GM21526 (cell line): ENCODE measurements at regions not wholly inside any gene's neighbourhood (a gene's known extent, or its start where the extent isn't known, plus 50 kb on each side); places are given as distances from the start of the nearest gene placed in this dataset.
A peak's percentile ranks its signal among the peaks of the same experiment; 100 is the strongest.
"Not testable (repeated sequence)": the region's sequence is repeated elsewhere in the genome, so short reads cannot be mapped to it uniquely, and the experiment has no call there.

Source experiments
- ATAC-seq: cut with Tn5 transposase; IDR thresholded peaks from one replicate; pipeline ENCODE4 v1.9.1; 2021; ENCODE audit warnings: moderate library complexity; ENCODE audit not compliant: unreplicated experiment, low FRiP score

DNA sequence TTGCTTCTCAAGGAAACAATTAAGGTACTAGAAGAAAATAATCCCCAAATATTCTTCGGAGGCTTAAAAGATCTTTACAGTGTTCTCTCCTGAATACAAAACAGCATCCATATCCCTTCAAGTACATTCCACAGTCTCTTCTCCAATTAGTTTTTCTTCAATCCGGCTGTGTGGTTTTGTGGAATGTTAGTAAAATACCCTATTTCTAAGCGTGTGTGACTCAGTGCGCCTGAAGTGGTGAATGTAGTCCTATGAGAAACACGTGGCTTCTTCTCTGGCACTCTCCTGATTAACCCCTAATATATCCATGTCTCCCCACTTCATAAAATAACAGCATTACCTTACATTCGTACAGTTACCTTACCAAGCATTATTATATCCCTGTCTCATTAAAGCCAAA is 570.2 kb downstream of the ARL4A start:
- no peak for ATAC-seq

DNA sequence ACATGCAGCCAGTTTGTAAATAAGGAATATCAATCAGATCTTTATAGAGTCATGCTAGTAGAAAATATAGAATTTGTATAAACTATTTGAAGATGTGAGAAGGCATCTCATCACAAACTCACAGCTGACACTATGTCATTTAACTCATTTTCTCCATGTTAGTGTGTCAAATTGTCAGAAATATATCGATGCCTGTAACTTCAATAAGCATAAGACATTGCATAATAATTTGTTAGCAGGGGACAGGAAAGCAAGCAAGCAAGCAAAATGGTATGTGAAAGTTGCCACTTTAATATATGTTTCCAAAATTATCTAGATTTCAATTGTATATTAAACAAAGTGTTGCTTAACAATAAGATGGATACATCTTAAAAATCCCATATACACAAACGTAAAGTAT is 571.0 kb downstream of the ARL4A start:
- no peak for ATAC-seq

DNA sequence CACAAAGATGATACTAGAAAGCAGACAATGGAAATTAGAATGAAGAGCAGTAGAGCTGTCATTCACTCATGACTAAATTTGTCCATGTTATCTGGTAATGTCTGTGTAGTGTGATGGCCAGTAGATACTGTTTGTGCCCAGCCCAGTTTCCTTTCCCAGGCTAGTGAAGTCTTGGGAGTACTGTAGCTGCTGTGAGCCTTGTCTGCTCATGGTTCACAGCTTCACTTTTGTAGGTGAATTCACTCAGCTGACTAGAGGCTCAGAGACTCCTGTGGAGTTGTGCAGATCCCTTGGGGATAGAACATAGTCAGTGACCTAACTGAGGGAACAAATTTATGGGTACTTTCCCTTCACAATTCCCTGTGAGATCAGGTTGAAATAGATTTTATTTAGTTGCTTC is 572.5 kb downstream of the ARL4A start:
- no peak for ATAC-seq

DNA sequence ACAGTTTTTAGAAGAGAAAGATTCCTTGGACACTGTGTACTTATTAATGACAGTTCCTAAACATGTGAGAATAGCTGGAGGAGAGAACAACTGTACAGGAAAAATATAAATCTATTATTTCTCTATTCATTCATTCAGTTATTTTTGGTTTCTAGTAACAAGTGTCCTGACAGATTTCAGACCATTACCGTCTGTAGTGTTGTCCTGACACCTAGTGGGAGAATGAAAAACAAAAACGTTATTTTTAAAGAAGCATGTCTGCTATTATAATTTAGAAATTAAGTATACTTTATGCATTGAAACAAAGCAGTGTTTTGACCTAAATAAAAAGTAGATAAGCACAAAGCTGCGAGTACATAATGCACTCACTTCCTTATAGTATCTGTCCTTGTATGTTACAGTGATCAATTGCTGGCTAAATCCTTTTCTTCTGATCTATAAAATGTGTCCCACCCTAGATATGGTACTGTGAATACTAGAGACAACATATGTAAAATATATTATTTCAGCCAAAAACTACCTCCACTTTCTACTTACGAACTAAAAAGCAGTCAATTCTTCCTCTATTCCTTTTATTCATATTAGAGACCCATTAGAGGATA is 575.6 kb downstream of the ARL4A start:
- peak; percentile 57 for ATAC-seq

DNA sequence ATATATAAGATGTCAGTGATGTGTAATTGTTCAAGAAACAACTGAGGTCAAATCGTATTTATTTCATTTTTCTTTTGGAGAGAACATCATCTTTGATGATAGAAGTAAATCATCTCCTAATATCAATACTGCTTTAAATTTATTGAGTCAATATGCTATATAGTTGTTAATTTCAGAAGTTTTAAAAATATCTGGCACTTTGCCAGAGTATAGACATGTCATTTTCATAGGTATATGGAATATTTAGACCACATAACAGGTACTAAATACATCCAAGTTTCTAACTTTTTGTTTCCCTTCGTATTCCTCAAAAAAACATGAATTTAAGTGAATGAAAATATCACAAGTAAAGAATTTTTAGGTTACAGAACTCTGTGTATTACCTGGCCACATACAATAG is 577.8 kb downstream of the ARL4A start:
- ATAC-seq: no peak

DNA sequence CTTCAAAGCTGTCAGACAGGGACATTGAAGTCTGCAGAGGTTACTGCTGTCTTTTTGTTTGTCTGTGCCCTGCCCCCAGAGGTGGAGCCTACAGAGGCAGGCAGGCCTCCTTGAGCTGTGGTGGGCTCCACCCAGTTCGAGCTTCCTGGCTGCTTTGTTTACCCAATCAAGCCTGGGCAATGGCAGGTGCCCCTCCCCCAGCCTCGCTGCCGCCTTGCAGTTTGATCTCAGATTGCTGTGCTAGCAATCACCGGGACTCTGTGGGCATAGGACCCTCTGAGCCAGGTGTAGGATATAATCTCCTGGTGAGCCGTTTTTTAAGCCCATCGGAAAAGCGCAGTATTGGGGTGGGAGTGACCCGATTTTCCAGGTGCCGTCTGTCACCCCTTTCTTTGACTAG is 586.8 kb downstream of the ARL4A start:
- not testable (repeated sequence) for ATAC-seq

DNA sequence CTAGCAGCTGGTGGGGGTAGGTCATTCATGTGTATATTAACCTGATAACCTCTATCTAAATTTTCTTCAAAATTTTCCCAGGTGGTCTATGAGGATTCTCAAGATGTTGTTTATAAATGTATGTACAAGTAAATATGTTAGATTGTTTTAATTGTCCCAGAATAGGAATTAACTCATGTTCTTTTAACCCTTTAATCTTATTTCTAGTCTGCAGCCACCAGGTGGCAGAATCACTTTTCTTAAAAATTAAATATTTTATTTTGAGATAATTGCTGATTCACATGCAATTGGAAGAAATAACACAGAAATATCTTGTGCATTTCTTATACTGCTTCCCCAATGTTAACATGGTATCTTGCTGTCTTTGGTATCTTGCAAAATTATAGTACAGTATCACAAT is 589.5 kb downstream of the ARL4A start:
- ATAC-seq: no peak

DNA sequence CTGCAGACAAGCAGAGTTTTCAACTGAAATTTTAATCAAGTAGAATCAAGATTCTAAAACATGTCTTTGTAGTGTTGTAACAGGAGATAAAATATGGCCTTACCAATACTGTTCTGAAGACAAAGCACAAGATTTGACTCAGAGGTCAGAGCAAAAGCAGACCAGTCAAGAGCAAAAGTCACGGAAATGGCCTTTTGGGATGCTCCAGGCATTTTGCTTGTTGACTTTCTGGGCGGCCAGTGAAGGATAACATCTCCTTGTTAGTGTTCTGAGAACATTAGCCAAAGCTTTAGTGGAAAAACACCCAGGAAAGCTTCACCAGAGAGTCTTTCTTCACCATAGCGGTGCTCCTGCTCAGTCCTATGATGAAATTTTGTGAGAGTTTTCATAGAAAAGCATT is 590.6 kb downstream of the ARL4A start:
- ATAC-seq: no peak

DNA sequence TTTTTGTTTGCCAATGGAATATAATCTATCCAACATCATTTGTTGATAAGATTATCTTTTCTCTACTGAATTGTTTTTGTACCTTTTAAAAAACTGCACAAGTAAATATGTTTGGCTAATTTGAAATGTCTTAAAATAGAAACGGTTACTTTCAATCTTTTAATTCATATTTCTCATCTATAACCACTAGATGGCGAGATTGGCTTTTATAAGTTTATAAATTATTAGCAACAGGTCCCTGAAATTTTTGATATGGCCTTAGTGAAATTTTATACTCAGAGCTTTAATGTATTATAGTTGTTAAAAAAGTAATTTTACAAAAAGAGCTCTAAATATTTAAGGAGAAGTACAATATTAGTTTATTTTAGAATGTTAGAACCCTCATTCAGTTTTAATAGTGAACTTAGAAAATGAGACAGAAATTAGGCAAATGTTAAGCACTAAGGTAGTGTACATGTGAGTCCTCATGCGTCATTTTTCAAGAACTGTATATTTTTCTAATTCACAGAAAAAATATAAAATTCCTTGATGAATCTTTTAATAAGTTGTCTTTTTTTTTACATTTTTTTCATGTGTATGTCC is 592.5 kb downstream of the ARL4A start:
- no peak for ATAC-seq

DNA sequence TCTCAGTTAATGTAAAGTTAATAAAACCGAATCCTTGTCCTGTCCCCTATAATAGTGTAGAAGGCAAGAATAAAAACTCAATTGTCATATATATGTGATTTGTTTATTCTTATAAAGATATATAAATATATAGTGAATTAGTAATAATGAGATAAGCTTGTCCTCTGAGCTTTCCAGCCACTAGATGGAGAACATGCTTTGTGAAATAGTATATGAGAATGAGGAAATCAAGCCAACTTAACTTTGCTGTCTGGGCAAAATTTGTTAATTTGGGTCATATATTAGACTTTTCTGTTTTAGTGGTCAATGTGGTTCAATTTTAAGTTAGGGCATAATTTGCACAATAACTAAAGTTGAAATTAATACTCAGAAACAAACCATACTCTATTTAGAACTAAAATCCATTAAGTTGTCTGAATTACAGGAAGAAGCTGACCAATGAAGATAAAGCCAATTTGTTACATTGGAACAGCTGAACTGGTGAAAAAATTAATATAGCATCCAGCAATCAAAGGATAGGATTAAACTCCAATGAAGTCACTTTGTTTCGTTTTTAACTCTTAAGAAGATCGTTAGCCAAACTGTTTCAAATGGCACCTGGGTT is 595.0 kb downstream of the ARL4A start:
- no peak for ATAC-seq

DNA sequence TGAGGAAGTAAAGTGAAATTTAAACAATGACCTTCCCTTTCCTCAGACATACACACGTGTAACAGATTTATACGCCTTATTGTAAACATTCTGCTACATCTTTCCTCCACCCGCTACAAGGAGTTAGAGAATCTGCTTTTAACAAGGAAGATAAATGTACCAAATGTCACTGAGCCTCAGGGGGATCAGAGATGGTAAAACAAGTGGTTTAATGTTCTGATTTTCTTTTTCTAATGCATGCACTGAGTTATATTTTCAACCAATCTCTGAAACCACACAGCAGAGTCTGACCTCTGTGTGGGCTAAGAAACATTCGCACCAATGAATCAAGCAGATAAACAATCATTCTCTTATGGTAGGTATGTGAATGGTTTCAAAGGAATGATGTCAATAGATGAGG is 599.5 kb downstream of the ARL4A start:
- no peak for ATAC-seq

DNA sequence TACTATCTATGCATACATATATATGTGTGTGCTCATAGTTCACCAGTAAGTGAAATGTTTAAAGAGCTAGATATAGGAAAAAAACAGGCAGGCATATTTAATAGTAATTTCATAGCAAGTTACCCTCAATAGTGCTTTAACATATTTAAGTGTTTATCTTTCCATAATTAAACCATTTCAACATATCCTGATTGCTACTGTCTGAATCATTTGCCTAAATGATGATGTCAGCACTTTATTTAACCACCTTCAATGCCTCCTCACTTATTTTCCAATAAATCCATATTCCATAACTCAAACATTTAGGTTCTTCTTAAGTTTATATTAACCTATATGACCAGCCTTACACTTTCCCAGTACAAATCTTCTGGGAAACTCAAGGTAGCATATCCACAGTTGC is 601.1 kb downstream of the ARL4A start:
- no peak for ATAC-seq

DNA sequence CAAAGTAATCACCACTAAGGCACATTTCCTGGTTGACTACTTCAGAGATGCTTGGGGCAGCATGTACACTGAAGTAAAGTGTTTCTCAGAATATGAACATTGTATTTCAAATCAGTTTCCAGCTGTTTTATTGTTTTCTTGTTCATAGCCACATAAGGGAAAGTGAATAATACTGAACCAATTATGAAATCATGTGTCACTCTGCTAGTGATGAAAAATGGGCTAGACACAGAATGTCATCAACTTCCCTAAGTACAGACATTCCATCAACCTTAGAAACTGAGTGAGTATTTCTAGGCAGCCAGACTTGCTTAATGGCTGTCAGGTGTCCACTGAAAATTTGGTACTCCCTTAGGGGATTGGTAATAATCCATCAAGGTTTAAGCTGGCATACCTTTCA is 603.5 kb downstream of the ARL4A start:
- no peak for ATAC-seq

DNA sequence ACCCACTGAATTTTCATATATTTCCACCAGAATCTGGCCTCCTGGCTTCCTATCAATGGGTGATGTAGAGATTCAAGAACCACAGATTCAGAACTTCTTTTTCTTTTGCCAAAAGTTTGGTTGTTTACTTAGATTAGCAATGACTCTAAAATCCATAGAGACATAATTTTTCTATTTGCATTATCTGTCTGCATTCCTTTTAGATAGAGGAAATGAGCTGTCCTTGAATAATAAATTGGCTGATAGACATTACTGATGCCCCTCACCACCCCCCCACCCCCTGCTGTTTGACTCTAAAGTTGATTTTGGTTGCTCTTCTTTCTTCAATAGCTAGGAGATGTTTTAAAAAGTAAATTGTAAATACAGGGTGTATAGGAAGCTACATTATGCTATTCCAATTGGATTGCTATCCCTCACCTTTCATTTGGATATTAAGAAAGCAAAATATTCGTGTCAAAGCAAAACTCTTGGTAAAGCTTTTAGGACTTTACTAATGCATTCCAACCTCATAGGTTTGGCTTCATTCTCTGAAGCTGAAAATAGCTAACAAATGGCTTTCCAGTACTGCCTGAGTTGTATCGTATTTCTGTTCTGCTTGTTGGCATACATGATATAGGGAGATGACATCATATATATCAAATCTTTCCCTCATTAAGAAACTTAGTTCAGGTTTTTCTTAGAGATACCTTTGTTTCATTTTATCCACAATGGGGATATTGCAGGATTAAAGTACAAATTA is 606.0 kb downstream of the ARL4A start:
- no peak for ATAC-seq

DNA sequence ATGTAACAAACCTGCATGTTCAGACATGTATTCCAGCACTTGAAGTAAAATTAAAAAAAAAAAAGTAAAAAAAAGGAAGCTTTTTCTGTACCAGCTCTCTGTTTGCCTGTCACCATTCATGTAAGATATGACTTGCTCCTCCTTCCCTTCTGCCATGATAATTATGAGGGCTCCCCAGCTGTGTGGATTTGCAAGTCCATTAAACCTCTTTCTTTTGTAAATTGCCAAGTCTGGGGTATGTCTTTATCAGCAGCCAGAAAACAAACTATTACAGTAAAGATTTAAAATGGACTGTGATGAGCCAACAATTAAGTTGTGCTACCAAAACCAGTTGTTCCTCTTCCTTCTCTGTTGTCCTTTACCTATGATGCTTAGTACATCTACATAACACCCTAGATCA is 619.6 kb downstream of the ARL4A start:
- no peak for ATAC-seq

DNA sequence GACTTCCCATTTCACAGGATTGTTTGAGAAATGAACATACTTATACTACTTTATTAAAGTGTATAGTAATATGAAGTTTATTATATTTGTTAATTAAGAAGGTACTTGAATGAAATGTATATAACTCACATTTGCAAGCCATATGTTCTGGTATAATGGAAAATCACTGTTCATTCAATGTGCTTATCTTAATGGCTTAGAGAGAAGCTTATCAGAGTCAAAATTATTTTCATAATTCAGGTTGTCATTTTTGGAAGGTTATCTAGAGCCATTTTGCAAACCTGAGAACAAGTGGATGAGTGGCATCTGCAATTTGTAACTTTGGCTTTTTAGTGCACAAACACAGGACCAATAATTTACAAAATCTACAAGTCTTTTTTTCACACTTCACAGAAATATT is 621.0 kb downstream of the ARL4A start:
- ATAC-seq: no peak

DNA sequence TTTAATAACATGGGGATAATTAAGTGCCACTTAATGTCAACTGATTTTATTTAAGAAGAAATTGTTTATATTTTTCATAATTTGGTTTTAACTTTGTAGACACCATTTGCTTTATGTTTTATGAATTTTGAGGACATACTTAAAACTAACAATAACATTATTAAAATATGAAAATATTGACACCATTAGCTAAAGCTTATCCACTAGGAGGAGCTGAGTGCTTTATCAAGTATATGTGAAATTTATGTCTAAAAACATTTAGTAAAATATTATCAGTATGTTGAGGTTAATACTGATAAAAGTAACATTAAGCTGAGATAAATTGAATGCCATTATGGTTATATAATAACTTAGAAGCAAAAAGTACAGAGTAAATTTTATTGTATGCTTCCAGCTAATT is 622.1 kb downstream of the ARL4A start:
- ATAC-seq: no peak

DNA sequence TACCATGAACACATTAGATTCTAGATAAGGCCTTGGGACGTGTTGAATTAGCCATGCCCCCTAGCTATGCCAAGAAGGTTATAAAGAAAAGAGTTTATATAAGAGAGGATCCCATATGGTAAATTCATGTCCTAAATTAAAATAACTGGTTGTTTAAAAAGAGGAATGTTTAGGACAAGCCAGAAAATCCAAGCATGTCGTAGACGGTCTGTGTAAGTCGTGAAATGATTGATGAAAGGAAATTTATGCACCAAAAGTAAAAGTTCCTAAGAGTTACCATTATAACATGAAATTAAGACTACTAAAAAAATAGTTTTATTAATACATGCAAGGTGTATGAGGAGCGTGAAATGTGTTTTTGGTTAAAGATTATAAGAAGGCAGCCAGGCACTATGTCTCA is 624.9 kb downstream of the ARL4A start:
- ATAC-seq: no peak

DNA sequence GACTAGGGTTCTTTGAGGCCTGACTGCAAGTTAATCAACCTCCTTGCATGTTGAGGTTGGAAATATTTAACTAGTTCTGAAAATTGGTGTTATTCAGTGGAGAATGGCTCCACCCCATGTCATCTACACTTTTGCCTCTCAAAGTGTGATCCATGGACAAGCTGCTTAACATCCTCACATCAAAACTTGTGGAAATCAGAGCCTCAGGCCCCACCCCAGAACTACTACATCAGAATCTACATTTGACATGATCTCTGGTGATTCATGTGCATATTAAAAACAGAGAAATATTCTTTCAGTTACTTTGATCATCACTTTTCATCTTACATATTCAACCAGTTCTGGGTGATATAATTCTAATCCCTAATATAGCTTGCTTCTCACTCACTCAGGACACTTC is 632.9 kb downstream of the ARL4A start:
- no peak for ATAC-seq

DNA sequence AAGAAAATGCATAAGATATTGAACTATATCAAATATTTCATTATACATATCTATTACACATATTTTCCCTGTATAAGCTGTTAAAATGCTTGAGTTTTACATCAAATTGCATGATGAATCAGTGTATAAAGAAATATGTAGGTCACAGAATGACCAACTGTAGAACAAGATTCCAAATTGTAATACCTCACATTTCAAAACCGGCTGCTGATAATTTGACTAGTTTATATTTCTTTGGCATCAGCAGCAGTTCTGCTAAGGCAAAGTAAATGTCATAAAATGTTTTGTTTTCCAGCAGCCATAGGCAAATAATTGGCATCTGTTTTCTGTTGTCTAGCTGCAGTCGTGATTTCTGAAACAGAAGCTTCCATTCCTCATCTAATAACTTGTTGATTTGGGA is 633.9 kb downstream of the ARL4A start:
- ATAC-seq: no peak

DNA sequence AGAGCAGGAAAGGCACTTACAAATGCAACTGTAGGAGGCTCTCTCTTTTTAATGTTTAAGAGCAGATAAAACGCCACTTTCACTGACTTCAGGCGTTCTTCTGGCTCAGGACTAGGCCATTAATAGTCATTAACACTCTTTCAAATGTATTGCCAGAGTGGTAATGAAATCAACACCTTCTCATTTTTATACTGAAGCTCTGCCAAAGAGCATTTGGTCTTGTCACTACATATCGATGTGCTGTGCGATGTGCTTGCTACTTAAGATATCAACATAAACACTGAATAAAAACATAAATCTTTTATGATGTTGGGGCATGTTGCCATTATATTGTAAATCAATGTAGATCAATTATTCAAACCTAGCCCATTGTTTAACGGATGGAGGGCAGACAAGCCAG is 634.7 kb downstream of the ARL4A start:
- no peak for ATAC-seq

DNA sequence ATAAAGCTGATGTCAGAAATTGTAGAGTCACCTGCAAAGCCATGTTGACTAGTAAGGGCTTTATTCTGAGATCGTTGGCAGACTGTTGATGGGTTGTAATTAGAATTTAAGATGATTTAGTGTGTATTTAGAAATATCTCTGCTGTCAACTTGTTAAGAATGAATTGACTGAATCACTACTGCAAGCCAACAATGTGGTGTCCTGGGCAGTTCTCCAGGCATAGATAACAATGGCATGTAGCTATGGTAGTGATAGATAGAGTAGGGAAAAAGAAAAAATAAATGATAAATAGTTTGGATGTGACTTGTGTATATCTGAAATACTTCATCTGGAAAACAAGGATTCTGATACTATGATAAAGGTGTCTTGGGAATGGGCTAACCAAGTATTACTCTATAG is 640.2 kb downstream of the ARL4A start:
- no peak for ATAC-seq
